VCaP (cell line): ENCODE measurements at regions not wholly inside any gene's neighbourhood (a gene's known extent, or its start where the extent isn't known, plus 50 kb on each side); places are given as distances from the start of the nearest gene placed in this dataset.
"Not testable (repeated sequence)": the region's sequence is repeated elsewhere in the genome, so short reads cannot be mapped to it uniquely, and the experiment has no call there.

ENCODE experiments used
- H3K27ac ChIP-seq: fragments of 450-650 bp; 2 replicates; pipeline ENCODE4 v1.5.1; 2017
- CTCF ChIP-seq: fragments of 450-650 bp; conservative IDR thresholded peaks from 2 replicates; pipeline ENCODE4 v1.5.1; 2017; ENCODE audit warnings: mild to moderate bottlenecking, moderate library complexity

GRCh38 chr16:86737083-86737482 is 158.7 kb downstream of the FOXL1 start:
- TF ChIP-seq CTCF, result no peak
- no peak overlapping the region for H3K27ac ChIP-seq

- not testable (repeated sequence) for H3K27ac ChIP-seq
Measured at GRCh38 chr16:86738322-86738721, 160.0 kb downstream of the FOXL1 start.

GRCh38 chr16:86739178-86739577 is 160.8 kb downstream of the FOXL1 start:
- H3K27ac ChIP-seq, result no peak overlapping the region
- no peak for TF ChIP-seq CTCF

- TF ChIP-seq CTCF, result no peak
- H3K27ac ChIP-seq, result no peak overlapping the region
Measured at GRCh38 chr16:86739808-86740207, 161.5 kb downstream of the FOXL1 start.

GRCh38 chr16:86740298-86740697 is 161.9 kb downstream of the FOXL1 start:
- no peak overlapping the region for H3K27ac ChIP-seq

GRCh38 chr16:86740906-86741799 is 162.8 kb downstream of the FOXL1 start:
- no peak for TF ChIP-seq CTCF
- no peak overlapping the region for H3K27ac ChIP-seq

More at GRCh38 chr16:86740298-86740697, 161.9 kb downstream of the FOXL1 start:
- no peak for TF ChIP-seq CTCF

- H3K27ac ChIP-seq, result no peak overlapping the region
- TF ChIP-seq CTCF, result no peak
Measured at GRCh38 chr16:86747761-86748160, 169.4 kb downstream of the FOXL1 start.

- no peak for TF ChIP-seq CTCF
- H3K27ac ChIP-seq, result no peak overlapping the region
Measured at GRCh38 chr16:86748652-86749051, 170.3 kb downstream of the FOXL1 start.
